ENCODE measurements at regions not wholly inside any gene's neighbourhood (a gene's known extent, or its start where the extent isn't known, plus 50 kb on each side); places are given as distances from the start of the nearest gene placed in this dataset.

DNA sequence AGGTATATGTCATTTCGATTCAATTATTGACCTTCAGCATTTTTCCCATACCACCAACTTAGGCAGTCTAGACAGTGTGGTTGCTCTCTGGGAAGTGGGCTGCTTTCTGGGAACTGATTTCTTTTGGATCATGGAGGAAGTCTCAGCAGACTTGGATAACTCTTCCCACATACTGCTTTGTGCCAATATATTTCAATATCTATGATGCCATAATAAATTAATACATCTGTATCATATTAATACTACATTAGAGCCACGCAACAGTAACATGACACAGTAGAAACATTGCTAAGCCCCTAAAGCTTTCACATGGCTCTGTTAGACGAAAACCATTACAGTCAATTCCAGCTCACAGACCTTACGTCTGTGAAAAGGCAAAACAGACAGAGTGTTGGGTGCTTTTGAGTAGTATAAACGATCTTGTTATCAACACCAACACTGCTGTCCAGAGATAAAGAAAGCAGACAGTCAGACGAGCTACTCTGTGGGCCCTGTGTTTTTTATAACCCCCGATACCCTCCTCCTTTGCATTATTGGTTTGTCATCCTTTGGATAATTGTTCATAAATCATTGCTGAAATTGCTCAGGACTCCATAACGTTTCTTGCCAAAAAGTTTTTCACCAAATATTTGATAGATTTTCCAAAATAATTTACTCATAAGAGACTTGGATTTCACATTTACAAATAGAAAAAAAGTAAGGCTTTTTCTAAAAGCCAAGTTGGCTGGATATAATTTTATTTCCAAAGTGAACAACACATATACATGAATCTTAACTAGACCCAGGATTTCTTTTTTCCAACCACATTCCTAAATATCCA is 439.7 kb downstream of the ADAMTS20 start:
- TF ChIP-seq, protein P1, sequence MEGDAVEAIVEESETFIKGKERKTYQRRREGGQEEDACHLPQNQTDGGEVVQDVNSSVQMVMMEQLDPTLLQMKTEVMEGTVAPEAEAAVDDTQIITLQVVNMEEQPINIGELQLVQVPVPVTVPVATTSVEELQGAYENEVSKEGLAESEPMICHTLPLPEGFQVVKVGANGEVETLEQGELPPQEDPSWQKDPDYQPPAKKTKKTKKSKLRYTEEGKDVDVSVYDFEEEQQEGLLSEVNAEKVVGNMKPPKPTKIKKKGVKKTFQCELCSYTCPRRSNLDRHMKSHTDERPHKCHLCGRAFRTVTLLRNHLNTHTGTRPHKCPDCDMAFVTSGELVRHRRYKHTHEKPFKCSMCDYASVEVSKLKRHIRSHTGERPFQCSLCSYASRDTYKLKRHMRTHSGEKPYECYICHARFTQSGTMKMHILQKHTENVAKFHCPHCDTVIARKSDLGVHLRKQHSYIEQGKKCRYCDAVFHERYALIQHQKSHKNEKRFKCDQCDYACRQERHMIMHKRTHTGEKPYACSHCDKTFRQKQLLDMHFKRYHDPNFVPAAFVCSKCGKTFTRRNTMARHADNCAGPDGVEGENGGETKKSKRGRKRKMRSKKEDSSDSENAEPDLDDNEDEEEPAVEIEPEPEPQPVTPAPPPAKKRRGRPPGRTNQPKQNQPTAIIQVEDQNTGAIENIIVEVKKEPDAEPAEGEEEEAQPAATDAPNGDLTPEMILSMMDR (IDR thresholded peaks at IDR 0.05): no peak
- no peak for TF ChIP-seq POLR2A (IDR thresholded peaks at IDR 0.05)
- no peak for TF ChIP-seq POLR2AphosphoS5 (IDR thresholded peaks at IDR 0.05)
- TF ChIP-seq EP300 (IDR thresholded peaks at IDR 0.05): no peak
